ENCODE measurements at regions not wholly inside any gene's neighbourhood (a gene's known extent, or its start where the extent isn't known, plus 50 kb on each side); places are given as distances from the start of the nearest gene placed in this dataset.

- TF ChIP-seq POLR2A (IDR thresholded peaks at IDR 0.05; ENCODE audit: low read length) (no peak), GATA1 (IDR thresholded peaks at IDR 0.05; ENCODE audit: low read depth, low read length) (no peak)
Measured at GRCh38 chr13:63944911-63945310, 2529.3 kb upstream of the PCDH20 start.
